Urinary bladder (tissue), 3 donors: ENCODE measurements at regions not wholly inside any gene's neighbourhood (a gene's known extent, or its start where the extent isn't known, plus 50 kb on each side); places are given as distances from the start of the nearest gene placed in this dataset.
A peak's percentile ranks its signal among the peaks of the same experiment; 100 is the strongest.

Experiments
- DNase-seq: peaks from one replicate; pipeline ENCODE4 v3.0.0-alpha.2; 2015; ENCODE audit errors: extremely low spot score
- H3K27ac ChIP-seq: one replicate; pipeline ENCODE4 v1.5.1; 2013; ENCODE audit warnings: low read depth, mild to moderate bottlenecking, moderate library complexity
- H3K36me3 ChIP-seq: one replicate; pipeline ENCODE4 v1.6.1; 2013; ENCODE audit warnings: mild to moderate bottlenecking, moderate library complexity; ENCODE audit not compliant: insufficient read depth
- H3K4me1 ChIP-seq: one replicate; pipeline ENCODE4 v1.6.1; 2013; ENCODE audit warnings: mild to moderate bottlenecking, moderate library complexity; ENCODE audit not compliant: insufficient read depth
- H3K4me3 ChIP-seq: one replicate; pipeline ENCODE4 v1.5.1; 2013; ENCODE audit warnings: low read depth, low read length
- WGBS: extraction: QIAGEN DNeasy Blood & Tissue Kit; methylation state at CpG from one replicate; pipeline ENCODE4 v1.1.7; 2013; 5-methylcytosine and 5-hydroxymethylcytosine counted together
- donor health status: healthy with polysubstance abuse.
- donor health status: healthy.

GRCh38 chr6:163814494-163815364, 400.2 kb downstream of the QKI start:
- Histone ChIP-seq H3K27ac (no peak overlapping the region), H3K36me3 (no peaks in the 10 kb centered on the region), H3K4me3 (no peak overlapping the region), H3K4me1 (no peaks in the 10 kb centered on the region)
- no peak for DNase-seq
- 48% methylated on average over 17 of the region's 17 CpGs for WGBS

GRCh38 chr6:163813979-163814493, 399.5 kb downstream of the QKI start:
- no peak for DNase-seq
- 69% methylated on average over 3 of the region's 3 CpGs for WGBS
- Histone ChIP-seq H3K27ac (no peak overlapping the region), H3K4me1 (no peaks in the 10 kb centered on the region), H3K36me3 (no peaks in the 10 kb centered on the region), H3K4me3 (no peak overlapping the region)

- Histone ChIP-seq H3K27ac (no peak overlapping the region), H3K36me3 (no peaks in the 10 kb centered on the region), H3K4me3 (no peak overlapping the region), H3K4me1 (no peaks in the 10 kb centered on the region)
- 68% methylated on average over 1 of the region's 1 CpG for WGBS
- no peak for DNase-seq
These were observed 396.8 kb downstream of the QKI start for GRCh38 chr6:163811317-163811716.

DNA sequence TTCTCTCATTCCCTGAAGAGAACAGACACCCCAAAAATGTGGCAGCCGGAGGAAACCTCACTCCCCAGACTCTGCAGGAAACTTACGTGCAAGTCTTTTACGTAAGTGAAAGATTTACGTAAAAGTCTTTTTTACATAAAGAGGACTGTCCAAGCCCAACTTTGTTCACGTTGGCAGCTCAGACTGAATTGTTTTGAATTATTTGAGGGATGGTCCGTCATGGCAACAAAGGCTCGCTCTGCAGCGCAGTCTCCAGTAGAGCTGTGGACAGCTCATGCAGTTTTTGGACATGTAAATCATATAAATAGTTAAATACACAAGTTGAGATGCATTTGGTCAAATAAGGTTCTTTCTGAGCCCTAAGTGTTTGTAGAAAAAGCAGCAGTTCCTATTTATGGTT, 394.8 kb downstream of the QKI start:
- no peaks in the 10 kb centered on the region for H3K36me3 ChIP-seq
- no peak overlapping the region for H3K27ac ChIP-seq
- 89% methylated on average over 8 of the region's 8 CpGs for WGBS
- no peaks in the 10 kb centered on the region for H3K4me1 ChIP-seq
- DNase-seq = no peak
- no peak overlapping the region for H3K4me3 ChIP-seq

- Histone ChIP-seq H3K4me3 (no peak overlapping the region), H3K36me3 (no peaks in the 10 kb centered on the region), H3K4me1 (no peaks in the 10 kb centered on the region), H3K27ac (no peak overlapping the region)
- WGBS = 87% methylated on average over 5 of the region's 5 CpGs
- no peak for DNase-seq
These were observed 394.4 kb downstream of the QKI start for GRCh38 chr6:163808871-163809270.

- DNase-seq = no peak
- Histone ChIP-seq H3K4me1 (no peaks in the 10 kb centered on the region), H3K36me3 (no peaks in the 10 kb centered on the region), H3K27ac (no peak overlapping the region), H3K4me3 (no peak overlapping the region)
- 78% methylated on average over 6 of the region's 6 CpGs for whole genome bisulfite sequencing
These were observed 393.7 kb downstream of the QKI start for GRCh38 chr6:163808231-163808630.

GRCh38 chr6:163806755-163807499, 392.4 kb downstream of the QKI start:
- DNase-seq = no peak

GRCh38 chr6:163804991-163805390, 390.5 kb downstream of the QKI start:
- Histone ChIP-seq H3K36me3 (no peaks in the 10 kb centered on the region), H3K4me3 (no peak overlapping the region), H3K4me1 (no peaks in the 10 kb centered on the region), H3K27ac (no peak overlapping the region)
- no peak for DNase-seq
- WGBS = 74% methylated on average over 8 of the region's 8 CpGs

More at GRCh38 chr6:163806755-163807499, 392.4 kb downstream of the QKI start:
- no peak overlapping the region for H3K4me3 ChIP-seq
- H3K4me1 ChIP-seq = no peaks in the 10 kb centered on the region
- H3K36me3 ChIP-seq = no peaks in the 10 kb centered on the region
- WGBS = 93% methylated on average over 13 of the region's 13 CpGs
- no peak overlapping the region for H3K27ac ChIP-seq

DNA sequence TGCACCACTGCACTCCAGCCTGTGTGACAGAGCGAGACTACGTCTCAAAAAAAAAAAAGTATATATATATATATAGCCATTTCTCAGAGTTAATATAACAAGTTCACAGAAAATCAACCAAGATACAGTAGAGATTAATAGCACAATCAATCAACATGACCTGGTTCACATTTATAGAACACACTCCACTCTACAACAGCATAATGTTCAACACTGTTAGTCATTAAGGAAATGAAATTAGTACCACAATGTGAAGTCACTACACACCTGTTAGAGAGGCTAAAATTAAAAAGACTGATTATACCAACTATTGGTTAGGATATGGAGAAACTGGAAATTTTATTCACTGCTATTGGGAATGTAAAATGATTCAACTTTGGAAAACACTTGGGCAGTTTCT, 387.7 kb downstream of the QKI start:
- Histone ChIP-seq H3K27ac (no peak overlapping the region), H3K36me3 (no peaks in the 10 kb centered on the region), H3K4me3 (no peak overlapping the region), H3K4me1 (no peaks in the 10 kb centered on the region)
- DNase-seq = no peak
- 69% methylated on average over 2 of the region's 2 CpGs for WGBS

DNA sequence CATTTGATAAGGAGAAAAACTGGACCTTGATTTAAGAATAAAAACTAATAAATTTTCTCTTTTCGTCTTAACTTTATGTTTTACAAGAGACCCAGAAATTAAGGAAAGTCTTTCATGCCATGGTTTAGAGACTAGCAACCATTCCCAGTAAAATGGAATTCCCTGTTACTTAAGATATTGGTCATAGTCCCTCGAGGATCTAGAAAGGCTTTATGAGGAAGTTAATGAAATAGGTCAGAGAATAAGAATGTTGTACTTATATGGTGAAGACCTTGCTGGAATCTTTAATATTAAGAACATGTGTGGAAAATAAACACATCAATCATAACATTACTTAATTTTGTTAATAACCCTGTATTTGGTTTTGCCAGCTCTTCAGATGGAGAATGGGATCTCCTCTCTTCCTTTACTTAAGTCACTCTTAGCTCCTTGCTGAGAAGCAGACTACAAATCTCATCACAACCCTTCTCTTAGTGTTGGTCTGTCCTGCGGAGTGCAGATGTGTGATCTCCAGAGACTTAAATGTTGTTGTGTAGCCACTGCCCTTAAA, 382.9 kb downstream of the QKI start:
- no peak overlapping the region for H3K4me3 ChIP-seq
- no peak overlapping the region for H3K27ac ChIP-seq
- no peak for DNase-seq
- 79% methylated on average over 3 of the region's 3 CpGs for WGBS
- H3K36me3 ChIP-seq = no peaks in the 10 kb centered on the region
- H3K4me1 ChIP-seq = no peaks in the 10 kb centered on the region

DNA sequence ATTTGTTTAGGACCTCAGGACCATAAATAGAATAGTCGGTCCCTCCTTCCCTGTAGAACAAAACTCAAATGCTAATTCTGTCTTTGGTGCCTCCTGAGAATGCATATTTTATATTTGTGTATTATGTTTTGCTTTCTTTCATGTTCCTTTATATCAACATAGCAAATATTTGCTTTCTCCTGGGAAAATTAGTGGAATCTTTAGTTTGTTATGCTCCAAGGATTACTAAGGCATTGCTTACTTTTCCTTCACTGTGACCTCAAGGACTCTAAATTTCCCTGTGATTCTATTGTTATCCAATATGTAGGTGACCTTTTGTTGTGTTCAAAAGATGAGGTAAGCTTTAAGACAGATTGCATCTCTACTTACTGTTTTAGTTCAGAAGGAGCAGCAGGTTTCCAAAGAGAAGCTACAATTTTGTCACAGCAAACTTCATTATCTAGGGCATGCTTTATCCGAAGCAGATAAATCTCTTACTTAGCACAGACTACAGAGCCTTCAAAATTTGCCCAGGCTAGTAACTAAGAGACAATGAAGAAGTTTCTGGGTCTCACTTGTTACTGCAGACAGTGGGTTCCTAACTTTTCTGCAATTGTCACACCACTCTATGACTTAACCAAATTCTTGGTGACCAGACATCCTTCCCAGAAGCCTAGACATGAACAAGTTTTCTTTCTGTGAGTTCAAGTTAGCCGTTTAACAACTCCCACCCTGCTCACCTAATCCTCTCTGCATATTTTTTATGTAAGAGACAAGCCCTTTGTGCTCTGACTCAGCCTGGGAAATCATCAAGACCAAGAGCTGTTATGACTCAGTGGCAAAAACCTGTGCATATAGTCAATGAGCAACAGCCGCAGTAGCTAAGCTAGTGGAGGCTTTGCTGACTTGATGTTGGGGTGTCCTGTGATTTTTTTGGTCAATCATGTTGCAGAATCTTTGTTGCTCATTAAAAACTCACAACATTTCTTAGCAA, 378.8 kb downstream of the QKI start:
- WGBS = 63% methylated on average over 4 of the region's 4 CpGs
- Histone ChIP-seq H3K36me3 (no peaks in the 10 kb centered on the region), H3K4me1 (no peaks in the 10 kb centered on the region), H3K4me3 (no peak overlapping the region), H3K27ac (no peak overlapping the region)
- DNase-seq = no peak

- H3K27ac ChIP-seq = no peak overlapping the region
- H3K4me3 ChIP-seq = no peak overlapping the region
- no peaks in the 10 kb centered on the region for H3K4me1 ChIP-seq
- 32% methylated on average over 5 of the region's 5 CpGs for WGBS
- no peaks in the 10 kb centered on the region for H3K36me3 ChIP-seq
- DNase-seq = peak; percentile 42
These were observed 375.8 kb downstream of the QKI start for GRCh38 chr6:163790266-163790840.
